DMS153 treated with DMSO at 0.1 percent for 48 hours (cell line): ENCODE measurements at regions not wholly inside any gene's neighbourhood (a gene's known extent, or its start where the extent isn't known, plus 50 kb on each side); places are given as distances from the start of the nearest gene placed in this dataset.
"Not testable (repeated sequence)": the region's sequence is repeated elsewhere in the genome, so short reads cannot be mapped to it uniquely, and the experiment has no call there.

Experiments
- DNase-seq: peaks from one replicate; lab custom pipeline; 2025; ENCODE audit not compliant: unreplicated experiment; lab: John Stamatoyannopoulos, UW

DNA sequence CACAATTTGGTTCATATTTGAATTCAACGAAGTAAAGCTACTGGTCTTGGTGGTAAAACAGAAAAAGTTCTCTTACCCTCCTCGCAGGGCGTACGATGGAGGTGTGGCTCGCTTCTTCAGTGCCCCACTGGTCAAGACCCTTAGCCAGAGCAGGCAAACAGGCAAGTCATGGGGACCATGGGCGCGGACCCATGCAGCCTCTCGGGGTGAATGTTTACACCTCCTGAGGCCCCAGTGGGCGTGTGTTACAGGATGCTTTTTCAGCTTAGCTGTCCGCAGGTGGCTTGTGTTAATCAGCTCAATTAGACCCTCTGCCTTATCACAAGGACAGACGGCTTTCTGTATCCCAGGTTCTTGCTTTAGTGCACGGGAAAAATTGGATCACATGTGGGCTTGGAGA is 991.8 kb downstream of the GBE1 start:
- no peak for DNase-seq

DNA sequence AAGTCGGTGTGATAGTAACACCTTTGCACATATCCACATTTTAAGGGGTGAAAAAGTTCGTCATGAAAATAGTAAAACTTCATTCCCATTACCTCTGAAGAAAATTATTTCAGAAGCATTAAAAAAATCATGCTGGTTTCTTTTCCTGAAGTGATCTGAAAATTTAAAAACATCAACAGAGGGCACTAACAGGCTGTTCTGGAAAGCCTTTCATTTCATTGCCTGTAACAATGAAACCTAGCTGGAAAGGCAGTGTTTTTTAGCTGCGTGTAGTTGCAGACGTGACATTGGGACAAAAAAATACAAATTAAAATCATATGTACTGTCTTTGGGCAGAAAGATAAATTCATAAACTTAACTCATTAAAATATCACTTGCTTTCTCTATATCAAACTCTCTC is 993.8 kb downstream of the GBE1 start:
- no peak for DNase-seq

DNA sequence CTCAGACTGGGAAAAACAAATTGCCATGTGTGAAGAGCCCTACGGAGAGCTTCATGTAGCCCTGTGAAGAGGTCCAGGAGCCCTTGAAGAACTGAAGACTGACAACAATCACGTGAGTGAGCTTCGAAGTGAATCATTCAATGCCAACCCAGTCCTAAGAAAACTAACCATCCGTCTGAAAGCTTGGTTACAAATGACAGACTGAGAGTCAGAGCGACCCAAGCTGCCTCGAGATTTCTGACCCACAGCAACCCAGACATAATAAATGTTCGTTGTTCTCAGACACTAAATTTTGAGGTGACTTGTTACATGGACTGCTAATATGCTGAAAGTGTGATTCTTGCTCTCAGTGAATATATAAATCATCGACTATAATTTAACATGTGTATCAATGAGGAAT is 987.2 kb upstream of the ROBO1 start:
- no peak for DNase-seq

DNA sequence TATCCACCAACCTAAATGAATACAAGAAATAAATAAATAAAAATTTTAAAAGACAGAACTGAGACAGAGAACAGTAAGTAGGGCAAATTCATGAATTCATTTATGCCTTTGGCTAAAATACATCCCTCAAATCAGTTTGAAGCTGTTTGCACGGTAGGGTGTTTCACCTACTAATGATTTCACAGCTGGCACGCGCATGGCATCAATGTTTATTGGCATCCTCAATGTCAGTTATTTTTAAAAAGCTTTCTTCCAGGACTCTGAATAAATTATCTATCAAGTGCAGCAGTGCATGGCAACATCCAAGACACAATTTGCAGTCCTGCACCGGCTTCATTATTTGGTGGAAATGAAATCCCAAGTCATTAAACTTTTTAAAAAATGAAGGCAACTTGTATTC is 985.2 kb upstream of the ROBO1 start:
- no peak for DNase-seq

DNA sequence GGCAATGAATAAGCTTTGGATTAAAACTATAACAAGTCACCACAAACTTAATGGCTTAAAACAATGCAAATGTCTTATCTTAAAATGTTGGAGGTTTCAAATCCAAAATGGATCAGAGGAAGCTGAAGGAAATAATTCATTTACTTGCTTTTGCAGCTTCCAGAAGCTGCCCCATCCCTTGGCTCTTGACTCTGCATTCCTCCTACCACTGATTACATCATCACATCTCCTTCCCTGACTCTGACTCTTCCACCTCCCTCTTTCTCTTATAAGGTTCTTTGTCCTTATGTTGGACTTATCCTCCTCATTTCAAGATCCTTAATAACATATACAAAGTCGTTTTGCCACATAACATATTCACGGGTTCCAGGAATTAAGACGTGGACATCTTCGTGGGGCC is 982.8 kb upstream of the ROBO1 start:
- no peak for DNase-seq

DNA sequence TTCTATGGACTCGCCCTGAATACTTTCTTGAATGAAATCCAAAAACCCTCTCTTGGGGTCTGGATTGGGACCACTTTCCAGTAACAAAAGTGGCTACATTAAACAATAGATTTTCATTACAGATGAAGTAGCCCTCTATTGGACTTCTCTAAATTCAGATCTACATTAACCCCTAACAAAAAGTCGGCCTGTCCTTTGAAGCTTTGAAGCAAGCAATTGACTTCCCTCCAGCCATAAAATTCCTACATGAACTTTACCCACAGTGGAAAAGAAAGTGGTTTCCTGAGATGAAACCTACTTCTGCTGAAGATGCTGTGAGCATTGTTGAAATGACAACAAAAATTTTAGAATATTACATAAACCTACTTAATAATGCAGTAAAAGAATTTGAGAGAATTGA is 967.1 kb upstream of the ROBO1 start:
- DNase-seq = no peak

DNA sequence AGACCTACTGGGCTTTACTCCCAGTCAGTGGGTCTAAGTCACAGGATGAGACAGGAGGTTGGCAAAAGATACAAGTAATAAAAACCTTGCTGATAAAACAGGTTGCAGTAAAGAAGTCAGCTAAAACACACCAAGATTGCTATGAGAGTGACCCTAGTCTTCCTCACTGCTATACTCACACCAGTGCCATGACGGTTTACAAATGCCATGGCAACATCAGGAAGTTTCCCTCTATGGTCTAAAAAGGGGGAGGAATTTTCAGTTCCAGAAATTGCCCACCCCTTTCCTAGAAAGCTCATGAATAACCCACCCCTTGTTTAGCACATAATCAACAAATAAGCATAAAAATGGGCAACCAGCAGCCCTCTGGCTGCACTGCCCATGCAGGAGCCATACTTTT is 966.7 kb upstream of the ROBO1 start:
- no peak for DNase-seq

DNA sequence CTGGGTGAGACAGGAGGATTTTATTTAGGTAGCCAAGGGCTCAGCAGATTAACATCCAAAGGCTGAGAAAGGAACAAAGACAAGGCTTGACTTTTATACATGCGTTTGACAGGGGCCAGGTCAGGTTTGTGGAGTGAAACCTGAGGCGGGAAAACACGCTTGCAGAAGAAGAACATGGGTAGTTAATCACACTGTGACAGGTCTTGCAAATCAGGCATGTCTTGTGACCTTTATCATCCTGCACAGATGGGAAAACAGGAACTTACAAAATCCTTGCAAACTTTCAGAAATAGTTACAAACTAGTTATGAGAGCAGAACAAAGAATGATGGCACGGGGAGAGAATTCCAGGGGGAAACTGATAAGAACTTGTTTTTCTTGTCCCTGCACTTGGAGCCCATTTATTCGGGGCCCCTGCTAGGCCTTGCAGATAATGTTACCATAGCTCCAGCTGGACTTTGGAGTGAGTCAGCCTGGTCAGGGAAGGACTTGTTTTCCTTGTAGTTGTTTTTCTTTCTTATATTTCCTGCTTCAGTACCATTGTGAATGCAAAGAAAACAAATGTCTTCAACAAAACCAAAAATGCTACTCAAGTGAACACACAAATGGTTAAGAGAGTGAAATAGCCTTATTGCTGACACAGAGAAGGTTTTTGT is 965.9 kb upstream of the ROBO1 start:
- DNase-seq = no peak

DNA sequence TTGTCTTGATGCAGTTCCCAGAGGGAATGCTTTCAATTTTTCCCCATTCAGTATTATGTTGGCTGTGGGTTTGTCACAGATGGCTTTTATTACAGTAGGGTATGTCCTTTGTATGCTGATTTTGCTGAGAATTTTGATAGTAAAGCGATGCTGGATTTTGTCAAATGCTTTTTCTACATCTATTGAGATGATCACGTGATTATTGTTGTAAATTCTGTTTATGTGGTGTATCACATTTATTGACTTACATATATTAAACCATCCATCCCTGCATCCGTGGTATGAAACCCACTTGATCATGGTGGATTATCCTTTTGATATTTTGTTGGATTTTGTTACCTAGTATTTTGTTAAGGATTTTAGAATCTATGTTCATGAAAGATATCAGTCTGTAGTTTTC is 959.8 kb upstream of the ROBO1 start:
- not testable (repeated sequence) for DNase-seq

DNA sequence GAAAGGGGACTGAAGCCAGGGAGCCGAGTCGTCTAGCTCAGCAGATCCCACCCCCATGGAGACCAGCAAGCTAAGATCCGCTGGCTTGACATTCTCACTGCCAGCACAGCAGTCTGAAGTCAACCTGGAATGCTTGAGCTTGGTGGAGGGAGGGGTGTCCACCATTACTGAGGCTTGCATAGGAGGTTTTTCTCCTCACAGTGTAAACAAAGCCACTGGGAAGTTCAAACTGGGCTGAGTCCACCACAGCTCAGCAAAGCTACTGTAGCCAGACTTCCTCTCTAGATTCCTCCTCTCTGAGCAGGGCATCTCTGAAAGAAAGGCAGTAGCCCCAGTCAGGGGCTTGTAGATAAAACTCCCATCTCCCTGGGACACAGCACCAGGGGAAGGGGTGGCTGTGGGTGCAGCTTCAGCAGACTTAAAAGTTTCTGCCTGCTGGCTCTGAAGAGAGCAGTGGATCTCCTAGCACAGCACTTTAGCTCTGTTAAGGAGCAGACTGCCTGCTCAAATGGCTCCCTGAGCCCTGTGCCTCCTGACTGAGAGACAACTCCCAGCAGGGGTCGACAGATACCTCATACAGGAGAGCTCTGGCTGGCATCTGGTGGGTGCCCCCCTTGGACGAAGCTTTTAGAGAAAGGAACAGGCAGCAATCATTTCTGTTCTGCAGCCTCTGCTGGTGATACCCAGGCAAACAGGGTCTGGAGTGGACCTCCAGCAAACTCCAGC is 942.0 kb upstream of the ROBO1 start:
- DNase-seq = not testable (repeated sequence)

DNA sequence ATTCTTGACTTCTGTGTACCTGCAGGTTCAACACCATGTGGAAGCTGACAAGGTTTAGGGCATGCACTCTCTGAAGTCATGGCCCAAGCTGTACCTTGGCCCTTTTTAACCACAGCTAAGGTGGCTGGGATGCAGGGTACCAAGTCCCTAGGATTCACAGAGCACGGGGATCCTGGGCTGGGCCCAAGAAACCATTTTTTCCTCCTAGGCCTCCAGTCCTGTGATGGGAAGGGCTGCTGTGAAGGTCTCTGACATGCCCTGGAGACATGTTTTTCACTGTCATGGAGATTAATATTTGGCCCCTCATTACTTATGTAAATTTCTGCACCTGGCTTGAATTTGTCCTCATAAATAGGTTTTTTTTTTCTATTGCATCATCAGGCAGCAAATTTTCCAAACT is 937.5 kb upstream of the ROBO1 start:
- DNase-seq = no peak

DNA sequence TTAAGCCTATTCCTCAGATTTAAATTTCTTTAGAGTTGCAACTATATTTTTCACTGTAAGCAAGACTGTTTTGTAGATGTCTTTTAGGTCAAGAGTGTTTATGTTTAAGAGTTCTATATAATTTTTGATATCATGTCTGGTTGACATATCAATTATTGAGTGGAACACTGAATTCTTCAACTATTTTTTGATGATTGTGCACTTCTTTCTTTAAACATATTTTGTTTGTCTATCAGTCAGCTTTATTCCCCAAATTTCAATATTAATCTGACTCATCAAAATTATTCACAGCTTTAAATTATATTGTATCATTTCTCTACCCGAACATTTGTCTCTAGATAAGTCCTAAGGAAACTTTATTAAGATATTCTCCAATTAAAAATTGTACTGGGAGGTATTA is 933.6 kb upstream of the ROBO1 start:
- DNase-seq = no peak

DNA sequence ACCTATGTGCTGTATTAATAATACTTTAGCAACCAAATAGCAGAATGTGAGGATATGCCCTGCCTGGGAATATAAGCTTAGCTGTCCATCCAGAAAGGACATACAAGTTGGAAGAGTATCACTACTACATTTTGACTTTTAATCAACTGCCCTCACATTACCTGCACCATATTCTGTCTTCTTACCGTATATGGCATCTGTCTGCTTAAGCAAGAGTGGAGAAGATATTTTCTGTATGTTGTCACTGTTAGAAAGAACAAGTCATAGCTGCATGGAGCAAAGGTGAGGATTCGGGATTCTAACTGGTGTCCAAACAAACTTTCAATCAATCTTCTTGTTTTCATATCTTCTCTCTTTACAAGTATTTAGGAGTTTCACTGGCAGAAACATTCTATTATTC is 929.5 kb upstream of the ROBO1 start:
- DNase-seq = no peak

DNA sequence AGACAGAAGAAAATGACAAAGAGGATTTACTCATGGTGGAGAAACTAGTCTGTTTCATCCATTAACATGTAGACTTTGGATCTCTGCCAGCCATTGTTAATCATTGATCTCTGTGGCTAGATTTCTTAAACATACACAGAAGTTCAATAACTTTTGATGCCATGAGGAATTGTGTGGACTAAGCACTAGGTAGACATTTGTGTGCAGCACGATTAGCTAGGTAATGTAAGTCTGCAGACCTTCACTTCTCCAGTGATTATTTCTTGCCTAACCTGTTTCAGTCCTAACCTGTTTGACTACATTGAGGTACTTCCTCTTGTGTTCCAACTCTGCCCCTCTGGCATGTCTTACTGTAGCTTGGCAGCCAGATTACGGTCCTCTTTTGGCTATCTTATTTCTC is 928.5 kb upstream of the ROBO1 start:
- no peak for DNase-seq

DNA sequence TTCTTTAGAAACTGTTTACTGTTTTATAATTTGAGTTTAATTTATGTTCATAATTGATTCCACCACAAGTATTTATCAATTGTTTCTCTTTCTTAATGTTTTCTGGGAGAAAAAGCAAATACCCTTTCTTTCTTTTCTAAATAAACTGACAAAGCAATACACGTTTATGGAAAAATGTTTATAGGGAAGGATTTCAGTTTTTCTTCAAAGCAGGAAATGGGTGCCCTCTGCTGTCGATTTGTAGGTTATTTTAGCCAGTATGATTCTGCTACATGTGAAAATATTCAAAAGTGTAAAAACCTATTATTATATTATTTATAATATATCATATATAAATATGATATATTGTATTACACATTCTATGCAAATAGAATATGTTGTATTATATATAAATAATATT is 921.0 kb upstream of the ROBO1 start:
- DNase-seq = no peak

DNA sequence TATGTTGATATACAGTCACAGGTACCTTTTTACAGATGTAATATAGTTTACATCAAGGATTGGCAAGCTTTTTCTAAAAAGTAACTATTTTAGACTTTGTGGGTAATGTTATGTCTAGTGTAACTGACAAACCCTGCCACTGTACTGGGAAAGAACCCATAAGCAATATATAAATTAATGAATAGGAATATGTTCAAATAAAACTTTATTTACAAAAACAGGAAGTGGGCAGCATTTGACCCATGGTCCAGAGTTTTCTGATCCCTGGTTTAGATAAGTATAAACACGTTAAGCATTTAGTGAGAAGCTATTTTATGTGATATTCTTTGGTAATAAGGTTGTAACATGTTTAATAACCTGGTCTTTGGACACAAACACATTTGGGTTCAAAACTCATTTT is 915.2 kb upstream of the ROBO1 start:
- no peak for DNase-seq

DNA sequence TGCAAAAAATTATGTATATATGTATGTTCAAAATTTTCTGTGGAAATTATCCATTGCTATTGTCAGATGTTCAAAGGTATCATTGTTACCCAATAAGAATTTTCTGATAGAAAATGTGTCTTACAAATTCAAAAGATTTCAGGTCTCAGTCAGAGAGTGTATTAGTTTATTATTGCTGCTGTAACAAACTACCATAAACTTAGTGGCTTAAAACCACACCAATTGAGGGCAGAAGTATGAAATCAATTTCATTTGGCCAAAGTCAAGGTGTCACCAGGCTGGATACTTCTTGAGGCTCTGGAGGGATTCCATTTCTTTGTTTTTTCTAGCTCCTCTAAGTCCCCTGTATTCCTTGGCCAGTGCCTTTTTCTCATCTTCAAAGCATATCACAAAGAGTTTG is 914.4 kb upstream of the ROBO1 start:
- no peak for DNase-seq

DNA sequence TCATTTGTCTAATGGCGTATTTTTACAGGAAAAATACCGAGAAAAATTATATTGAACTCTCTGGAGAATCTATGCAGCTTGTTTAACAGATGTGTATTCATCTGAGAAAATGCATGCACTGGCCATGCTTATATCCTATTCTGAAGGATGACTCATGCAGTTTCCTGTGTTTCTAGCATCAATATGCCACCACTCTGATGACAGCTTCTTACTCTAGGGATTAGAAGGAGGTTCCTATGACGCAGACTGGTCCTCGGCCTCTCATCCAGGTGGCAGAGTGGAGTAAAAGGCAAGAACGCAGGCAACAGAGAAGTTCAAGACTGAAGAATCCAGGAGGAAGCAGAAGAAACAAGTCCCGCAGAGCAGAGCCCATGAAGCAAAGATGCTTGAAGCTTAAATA is 910.0 kb upstream of the ROBO1 start:
- no peak for DNase-seq

DNA sequence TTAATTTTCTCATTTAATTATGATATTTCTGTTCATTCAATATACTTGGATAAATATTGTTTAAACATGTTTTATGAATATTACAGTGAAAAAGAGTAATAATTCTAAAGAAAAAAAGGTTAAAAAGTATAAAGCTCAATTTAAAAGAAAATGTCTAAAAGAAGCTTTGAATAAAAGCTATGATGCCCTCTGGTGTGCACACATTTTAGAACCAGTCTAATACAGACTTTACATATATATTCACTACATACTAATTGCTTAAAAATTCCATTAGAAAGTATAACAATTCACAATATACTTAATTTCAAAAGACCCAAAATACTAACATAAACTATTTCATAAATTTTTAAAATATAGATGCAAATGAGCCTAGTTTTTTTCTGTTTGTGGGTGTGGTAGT is 909.1 kb upstream of the ROBO1 start:
- DNase-seq = no peak

DNA sequence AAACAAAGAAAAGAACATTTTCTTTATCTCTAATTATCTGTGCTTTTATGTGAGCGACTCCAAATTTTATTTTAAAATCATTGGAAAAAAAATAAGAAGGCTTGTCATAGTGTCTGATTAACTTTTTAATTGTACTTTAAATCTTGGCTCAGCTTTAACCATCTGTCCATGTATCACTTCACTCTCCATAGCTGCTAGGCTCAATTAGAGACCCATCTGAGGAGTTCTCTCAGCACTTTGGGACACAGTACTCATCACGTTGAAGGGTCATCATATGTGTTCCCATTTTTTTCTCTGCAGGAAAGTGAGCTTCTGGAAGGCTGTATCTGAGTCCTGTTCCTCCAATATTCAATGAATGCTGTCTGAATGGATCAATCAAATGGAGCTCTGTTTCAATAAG is 908.5 kb upstream of the ROBO1 start:
- no peak for DNase-seq

DNA sequence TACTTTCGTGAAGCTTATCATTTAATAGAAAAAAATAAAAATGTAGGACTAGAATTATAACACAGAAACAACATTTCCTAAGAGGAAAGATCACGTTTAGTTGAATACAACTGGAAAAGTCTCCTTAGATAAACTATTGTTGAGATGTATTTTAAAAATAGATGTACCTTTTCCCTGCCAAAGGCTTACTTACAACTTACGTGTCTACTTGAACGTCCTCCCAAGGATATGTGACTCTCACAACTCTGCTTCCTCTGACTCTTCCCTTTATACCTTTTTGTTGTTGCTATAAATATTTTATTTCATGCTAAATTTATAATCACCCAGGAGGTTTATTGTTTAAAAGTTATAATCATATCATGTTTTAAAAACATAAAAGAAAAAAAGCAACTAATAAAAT is 908.0 kb upstream of the ROBO1 start:
- DNase-seq = no peak

DNA sequence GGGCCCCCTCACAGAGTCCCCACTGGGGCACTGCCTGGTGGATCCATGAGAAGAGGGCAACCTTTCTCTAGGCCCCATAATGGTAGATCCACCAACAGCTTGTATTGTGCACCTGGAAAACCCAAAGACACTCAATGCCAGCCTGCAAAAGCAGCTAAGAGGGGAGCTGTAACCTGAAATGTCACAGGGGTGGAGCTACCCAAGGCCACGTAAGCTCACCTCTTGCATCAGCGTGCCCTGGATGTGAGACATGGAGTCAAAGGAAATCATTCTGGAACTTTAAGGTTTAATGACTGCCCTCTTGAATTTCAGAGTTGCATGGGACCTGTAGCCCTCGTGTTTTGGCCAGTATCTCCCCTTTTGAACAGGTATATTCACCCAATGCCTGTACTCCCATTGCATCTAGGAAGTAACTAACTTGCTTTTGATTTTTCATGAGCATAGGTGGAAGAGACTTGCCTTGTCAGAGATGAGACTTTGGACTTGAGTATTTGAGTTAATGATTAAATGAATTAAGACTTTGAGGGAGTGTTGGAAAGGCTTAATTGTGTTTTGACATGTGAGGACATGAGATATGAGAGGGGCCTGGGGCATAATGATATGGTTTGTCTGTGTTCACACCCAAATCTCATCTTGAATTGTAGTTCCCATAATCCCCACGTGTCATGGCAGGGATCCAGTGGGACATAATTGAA is 900.9 kb upstream of the ROBO1 start:
- no peak for DNase-seq

DNA sequence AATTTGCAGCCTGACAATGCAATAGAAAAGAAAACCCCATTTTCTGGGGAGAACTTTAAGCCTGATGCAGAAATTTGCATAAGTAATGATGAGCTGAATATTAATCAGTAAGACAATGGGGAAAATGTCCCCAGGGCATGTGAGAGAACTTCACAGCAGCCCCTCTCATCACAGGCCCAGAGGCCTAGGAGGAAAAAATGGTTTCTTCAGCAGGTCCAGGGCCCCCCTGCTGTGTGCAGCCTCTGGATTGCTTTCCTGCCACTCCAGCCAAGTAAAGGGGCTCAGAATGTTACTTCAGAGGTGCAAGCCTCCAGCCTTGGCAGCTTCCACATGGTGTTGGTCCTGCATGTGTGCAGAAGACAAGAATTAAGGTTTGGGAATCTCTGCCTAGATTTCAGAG is 900.3 kb upstream of the ROBO1 start:
- no peak for DNase-seq
